H1 (cell line): ENCODE measurements at regions not wholly inside any gene's neighbourhood (a gene's known extent, or its start where the extent isn't known, plus 50 kb on each side); places are given as distances from the start of the nearest gene placed in this dataset.

ENCODE experiments used
- CTCF ChIA-PET: fragments of 300-600 bp; sonication (Branson Sonifier 250); formaldehyde crosslinking; loops from one replicate; lab custom pipeline; 2021; ENCODE audit not compliant: partially characterized antibody; lab: Charles Lee
- POLR2A ChIA-PET: fragments of 300-600 bp; sonication (Branson Sonifier 250); formaldehyde crosslinking; loops from one replicate; lab custom pipeline; 2021; ENCODE audit warnings: inconsistent platforms; ENCODE audit not compliant: partially characterized antibody; lab: Charles Lee
- DNase-seq, 2 experiments: peaks; one replicate each; pipeline versions ENCODE4 v3.0.0 to v3.0.0-alpha.2; 2010 to 2022; ENCODE audit warnings: low spot score in 2 of 2, low read depth in 1 of 2, mixed read lengths in 1 of 2
- FAIRE-seq: peaks from 2 replicates; lab custom pipeline; 2011; peaks lifted over from hg19 to GRCh38; lab: Jason Lieb, UNC
- H2AFZ ChIP-seq: 2 replicates; pipeline ENCODE4 v1.8.1; 2012; ENCODE audit warnings: low read length, inconsistent platforms
- H2AK5ac ChIP-seq: 2 replicates; pipeline ENCODE4 v1.6.1; 2013; ENCODE audit warnings: low read depth, low read length
- H2BK120ac ChIP-seq: replicated peaks from 2 replicates; pipeline ENCODE3; 2013; ENCODE audit warnings: low read depth, low read length, inconsistent platforms
- H2BK12ac ChIP-seq: 2 replicates; pipeline ENCODE4 v1.6.1; 2013; ENCODE audit warnings: low read depth, low read length
- H2BK15ac ChIP-seq: 2 replicates; pipeline ENCODE4 v1.6.1; 2013; ENCODE audit warnings: low read length
- H2BK20ac ChIP-seq: 2 replicates; pipeline ENCODE4 v1.6.1; 2013; ENCODE audit warnings: low read length
- H2BK5ac ChIP-seq: 2 replicates; pipeline ENCODE4 v1.6.1; 2013; ENCODE audit warnings: low read depth, low read length
- H3K14ac ChIP-seq: 2 replicates; pipeline ENCODE4 v1.6.1; 2013; ENCODE audit warnings: inconsistent platforms; ENCODE audit not compliant: insufficient read length
- H3K18ac ChIP-seq: 2 replicates; pipeline ENCODE4 v1.6.1; 2013; ENCODE audit warnings: low read length; ENCODE audit errors: extremely low read depth
- H3K23ac ChIP-seq: 2 replicates; pipeline ENCODE4 v1.6.1; 2013; ENCODE audit warnings: inconsistent platforms; ENCODE audit not compliant: insufficient read length
- H3K23me2 ChIP-seq: 2 replicates; pipeline ENCODE4 v1.6.1; 2013; ENCODE audit warnings: low read depth, low read length
- H3K27ac ChIP-seq: 2 replicates; pipeline ENCODE4 v1.6.1; 2011; ENCODE audit warnings: low read depth, low read length, inconsistent platforms
- H3K27me3 ChIP-seq, 4 experiments: replicated peaks in 1 of 4; 1 replicate in 1 of 4; 2 replicates in 3 of 4; pipeline versions ENCODE4 v1.6.1 to v1.8.1; 2011 to 2013; ENCODE audit warnings: low read length in 3 of 4, mild to moderate bottlenecking in 3 of 4, inconsistent platforms in 2 of 4, mixed read lengths in 2 of 4, moderate library complexity in 1 of 4; ENCODE audit not compliant: control insufficient read depth in 3 of 4, insufficient read depth in 3 of 4; ENCODE audit errors: extremely low read depth in 1 of 4
- H3K36me3 ChIP-seq, 4 experiments: 2 replicates each; pipeline versions ENCODE4 v1.6.1 to v1.8.1; 2011 to 2013; ENCODE audit warnings: mild to moderate bottlenecking in 4 of 4, low read length in 3 of 4, moderate library complexity in 2 of 4, control low read depth in 1 of 4, inconsistent platforms in 1 of 4; ENCODE audit not compliant: insufficient read depth in 4 of 4, control insufficient read depth in 2 of 4
- H3K4ac ChIP-seq: replicated peaks from 2 replicates; pipeline ENCODE3; 2013; ENCODE audit warnings: low read length, low read depth, mixed read lengths, inconsistent platforms; ENCODE audit not compliant: insufficient read length
- H3K4me1 ChIP-seq, 4 experiments: replicated peaks in 1 of 4; 1 replicate in 1 of 4; 2 replicates in 3 of 4; pipeline versions ENCODE4 v1.6.1 to v1.8.1; 2011 to 2013; ENCODE audit warnings: low read length in 3 of 4, inconsistent platforms in 2 of 4, mixed read lengths in 1 of 4; ENCODE audit not compliant: insufficient read depth in 4 of 4, control insufficient read depth in 3 of 4
- H3K4me2 ChIP-seq, 2 experiments: 2 replicates each; pipeline versions ENCODE4 v1.6.1 to v1.8.1; 2011 to 2013; ENCODE audit warnings: low read depth in 2 of 2, low read length in 2 of 2, control low read depth in 1 of 2, inconsistent platforms in 1 of 2, mild to moderate bottlenecking in 1 of 2; ENCODE audit not compliant: insufficient read depth in 1 of 2
- H3K4me3 ChIP-seq, 4 experiments: fragments of 200-600, 300-600 bp in 1 of 4; sonication (generic), shearing (Covaris generic), sonication (Bioruptor Twin) in 1 of 4; 2 replicates each; pipeline versions ENCODE4 v1.5.1 to v1.8.1; 2011 to 2016; ENCODE audit warnings: low read length in 4 of 4, low read depth in 3 of 4, control low read depth in 2 of 4, inconsistent platforms in 2 of 4, mild to moderate bottlenecking in 2 of 4, mixed read lengths in 1 of 4, moderate library complexity in 1 of 4; ENCODE audit not compliant: insufficient read depth in 2 of 4; ENCODE audit errors: extremely low read depth in 1 of 4
- H3K56ac ChIP-seq: replicated peaks from 2 replicates; pipeline ENCODE3; 2013; ENCODE audit warnings: low read depth, mild to moderate bottlenecking, mixed read lengths, low read length, inconsistent platforms; ENCODE audit not compliant: insufficient read length
- H3K79me1 ChIP-seq: 2 replicates; pipeline ENCODE4 v1.6.1; 2013; ENCODE audit warnings: low read depth, low read length, control low read depth
- H3K79me2 ChIP-seq, 2 experiments: 2 replicates each; pipeline versions ENCODE4 v1.6.1 to v1.8.1; 2012 to 2013; ENCODE audit warnings: low read length in 2 of 2, mild to moderate bottlenecking in 2 of 2, inconsistent platforms in 1 of 2; ENCODE audit not compliant: insufficient read depth in 2 of 2, control insufficient read depth in 1 of 2
- H3K9ac ChIP-seq, 4 experiments: replicated peaks in 1 of 4; 1 replicate in 1 of 4; 2 replicates in 3 of 4; pipeline versions ENCODE4 v1.6.1 to v1.8.1; 2011 to 2013; ENCODE audit warnings: low read depth in 3 of 4, low read length in 3 of 4, control low read depth in 2 of 4, mild to moderate bottlenecking in 2 of 4, moderate library complexity in 2 of 4, inconsistent platforms in 1 of 4; ENCODE audit errors: extremely low read depth in 1 of 4
- H3K9me3 ChIP-seq, 2 experiments: 2 replicates each; pipeline versions ENCODE4 v1.6.1 to v1.8.1; 2012 to 2013; ENCODE audit warnings: mild to moderate bottlenecking in 2 of 2, moderate library complexity in 2 of 2, control low read depth in 1 of 2, inconsistent platforms in 1 of 2, low read depth in 1 of 2, low read length in 1 of 2, mixed read lengths in 1 of 2; ENCODE audit not compliant: insufficient read depth in 2 of 2
- H4K20me1 ChIP-seq, 2 experiments: replicated peaks in 1 of 2; 2 replicates each; pipeline versions ENCODE3 to v1.8.1; 2011 to 2013; ENCODE audit warnings: inconsistent platforms in 2 of 2, low read length in 2 of 2, mild to moderate bottlenecking in 1 of 2; ENCODE audit not compliant: insufficient read depth in 2 of 2, control insufficient read depth in 1 of 2
- H4K5ac ChIP-seq: 2 replicates; pipeline ENCODE4 v1.6.1; 2013; ENCODE audit warnings: low read length, low read depth, mixed read lengths, inconsistent platforms; ENCODE audit not compliant: insufficient read length
- H4K8ac ChIP-seq: 2 replicates; pipeline ENCODE4 v1.8.0; 2013; ENCODE audit warnings: mild to moderate bottlenecking, moderate library complexity, low read length, inconsistent platforms; ENCODE audit not compliant: insufficient read depth; ENCODE audit errors: extremely low read depth
- H4K91ac ChIP-seq: replicated peaks from 2 replicates; pipeline ENCODE3; 2013; ENCODE audit warnings: low read length, mixed read lengths, inconsistent platforms; ENCODE audit not compliant: insufficient read length
- CTCF ChIP-seq, 3 experiments: IDR thresholded peaks; 1 replicate in 2 of 3; 2 replicates in 1 of 3; pipeline versions ENCODE4 v1.5.1 to v1.6.1; 2011; ENCODE audit warnings: low read length in 3 of 3, mild to moderate bottlenecking in 3 of 3, inconsistent platforms in 2 of 3, low read depth in 1 of 3, moderate library complexity in 1 of 3; ENCODE audit not compliant: insufficient read depth in 1 of 3; ENCODE audit errors: control extremely low read depth in 1 of 3
- KDM5A ChIP-seq: fragments of 200-600 bp; IDR thresholded peaks from 2 replicates; pipeline ENCODE4 v1.7.1; 2012; ENCODE audit warnings: mild to moderate bottlenecking, low read length, inconsistent platforms, mixed read lengths
- RBBP5 ChIP-seq: IDR thresholded peaks from 2 replicates; pipeline ENCODE4 v1.7.1; 2012; ENCODE audit warnings: low read depth, mild to moderate bottlenecking, inconsistent platforms, low read length, moderate library complexity, borderline replicate concordance

- no peak for TF ChIP-seq KDM5A
Observed at GRCh38 chr16:60645541-60645940, 1390.7 kb downstream of the CDH8 start (continued).

- ChIA-PET CTCF (interaction anchor here (0.6 to 2.1 kb wide), 2 partner anchors 13 to 114 kb away, joined by 3 to 7 read pairs; no protein-coding TSS in a partner anchor), POLR2A (no interaction called here)
- Histone ChIP-seq H3K18ac (no peak overlapping the region), H2AFZ (no peak overlapping the region), H3K27me3 (no peaks in the 10 kb centered on the region), H4K91ac (no peak overlapping the region), H2BK20ac (no peak overlapping the region), H2AK5ac (no peak overlapping the region), H3K14ac (no peak overlapping the region), H3K56ac (no peak overlapping the region), H3K23ac (no peak overlapping the region)
- no peak for DNase-seq
- no peak for TF ChIP-seq RBBP5
- TF ChIP-seq CTCF (IDR thresholded peaks at IDR 0.05; ENCODE audit: control extremely low read depth in 1 of 3, insufficient read depth in 1 of 3, low read depth in 1 of 3, low read length in 3 of 3): no peak
- TF ChIP-seq, all 59 proteins: peak for 0
- no peak overlapping the region for H4K8ac ChIP-seq
- no peak overlapping the region for H3K4me3 ChIP-seq
- H3K9ac ChIP-seq: no peak overlapping the region
- no peak overlapping the region for H2BK5ac ChIP-seq
- H2BK120ac ChIP-seq: no peak overlapping the region
- no peak overlapping the region for H4K5ac ChIP-seq
- H3K23me2 ChIP-seq: no peaks in the 10 kb centered on the region
- no peak overlapping the region for H2BK15ac ChIP-seq
- no peak overlapping the region for H3K4ac ChIP-seq
- H3K79me1 ChIP-seq: no peaks in the 10 kb centered on the region
- no peaks in the 10 kb centered on the region for H3K9me3 ChIP-seq
- no peaks in the 10 kb centered on the region for H3K79me2 ChIP-seq
- no peaks in the 10 kb centered on the region for H3K36me3 ChIP-seq
- no peak overlapping the region for H3K27ac ChIP-seq
- no peaks in the 10 kb centered on the region; a peak in 1 of 7 replicates for H3K4me1 ChIP-seq
- no peaks in the 10 kb centered on the region for H4K20me1 ChIP-seq
- no peak for FAIRE-seq
- H2BK12ac ChIP-seq: no peak overlapping the region
- no peak overlapping the region for H3K4me2 ChIP-seq
Observed at GRCh38 chr16:60642956-60643355, 1393.3 kb downstream of the CDH8 start.
